Stimulated activated CD4-positive, alpha-beta T cell treated with anti-CD3 and anti-CD28 coated beads, Interleukin-1b, Interleukin-23, amount 100 ng/mL, for 48 hours (primary cell): ENCODE measurements at regions not wholly inside any gene's neighbourhood (a gene's known extent, or its start where the extent isn't known, plus 50 kb on each side); places are given as distances from the start of the nearest gene placed in this dataset.

Source experiments
- DNase-seq: peaks from one replicate; pipeline ENCODE4 v3.0.0-alpha.2; 2020

- DNase-seq, result no peak
These were observed 122.1 kb upstream of the ISX start for GRCh38 chr22:34943830-34944229.

GRCh38 chr22:34946339-34946985 lies 119.5 kb upstream of the ISX start:
- no peak for DNase-seq

DNA sequence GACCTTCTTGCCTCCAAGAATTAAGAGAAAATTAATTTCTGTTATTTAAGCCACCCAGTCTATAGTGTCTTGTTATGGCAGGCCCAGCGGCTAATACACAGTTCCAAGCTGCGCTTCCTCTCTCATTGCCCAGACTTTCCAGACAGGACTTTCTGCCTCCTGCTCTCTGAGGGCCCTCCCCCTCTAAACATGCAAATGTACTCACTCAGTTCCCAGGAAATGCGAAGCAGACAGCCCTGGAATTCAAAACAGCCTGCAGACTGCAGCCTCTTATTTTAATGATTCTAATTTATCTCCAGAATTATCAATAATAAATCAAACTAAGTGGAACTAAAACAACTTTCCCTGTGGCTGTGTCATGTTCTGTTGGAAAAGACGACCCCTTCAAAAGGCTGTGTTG lies 115.5 kb upstream of the ISX start:
- DNase-seq, result no peak

- DNase-seq, result no peak
These were observed 114.7 kb upstream of the ISX start for GRCh38 chr22:34951212-34951611.

- DNase-seq, result no peak
These were observed 106.0 kb upstream of the ISX start for GRCh38 chr22:34960005-34960404.

DNA sequence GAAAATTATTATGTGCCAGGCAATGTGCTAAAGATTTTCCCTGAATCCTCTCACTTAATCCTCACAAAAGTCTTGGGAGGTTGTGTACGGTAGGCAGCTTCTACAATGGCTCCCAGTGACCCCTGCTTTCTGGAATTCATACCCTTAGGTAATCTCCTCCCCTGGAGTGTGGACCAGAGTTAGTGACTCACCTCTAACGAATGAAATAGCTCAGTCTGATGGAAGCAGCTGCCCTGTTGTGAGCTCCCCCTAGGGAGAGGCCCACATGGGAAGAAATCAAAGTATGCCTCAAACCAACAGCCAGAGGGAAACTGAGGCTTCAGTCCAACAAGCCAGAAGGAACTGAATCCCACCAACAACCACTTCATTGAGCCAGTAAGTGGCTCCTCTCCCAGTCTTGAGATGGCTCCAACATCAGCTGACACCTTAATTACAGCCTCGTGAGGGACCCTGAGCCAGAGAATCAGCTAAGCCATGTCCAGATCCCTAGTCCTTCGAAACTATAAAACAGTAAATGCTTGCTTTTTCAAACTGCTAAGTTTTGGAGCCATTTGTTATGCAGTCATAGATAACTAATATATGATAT lies 98.9 kb upstream of the ISX start:
- no peak for DNase-seq

DNA sequence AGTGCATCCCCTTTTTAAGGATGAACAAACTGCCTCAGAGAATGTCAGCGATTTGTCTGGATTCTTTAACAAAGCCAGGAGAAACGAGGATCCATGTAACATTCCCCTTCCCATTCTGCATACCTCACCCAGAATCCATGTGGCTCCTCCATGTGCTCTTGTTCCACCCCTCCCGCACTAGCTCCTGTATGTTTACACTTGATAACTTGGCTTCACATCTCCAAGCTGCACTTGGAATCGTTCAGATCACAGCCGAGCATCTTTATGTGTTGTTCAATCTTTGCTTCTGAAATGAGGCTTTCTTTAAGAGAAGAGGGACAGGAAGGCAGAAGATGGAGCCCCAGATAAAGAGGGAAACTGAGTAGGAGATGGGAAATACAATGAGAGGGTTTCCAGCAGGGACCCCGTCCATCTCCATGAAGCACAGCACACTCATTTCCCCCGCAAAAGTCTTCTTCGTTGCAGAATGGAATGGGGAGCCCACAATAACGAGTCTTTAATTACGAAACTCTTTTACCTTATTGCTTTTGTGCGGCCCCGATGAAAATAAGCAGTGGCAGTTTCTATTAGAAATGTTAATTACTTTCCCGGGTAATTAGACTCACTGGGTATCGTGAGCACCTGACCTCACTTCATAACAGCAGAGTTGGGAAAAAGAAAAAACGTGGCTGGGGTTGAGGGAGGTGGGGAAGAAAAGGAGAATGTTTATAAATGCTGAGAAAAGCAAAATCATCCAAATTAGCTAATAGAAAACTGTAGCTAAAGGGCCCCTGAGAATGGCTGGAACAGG lies 96.8 kb upstream of the ISX start:
- DNase-seq, result no peak

GRCh38 chr22:34971456-34971855 lies 94.5 kb upstream of the ISX start:
- no peak for DNase-seq

DNA sequence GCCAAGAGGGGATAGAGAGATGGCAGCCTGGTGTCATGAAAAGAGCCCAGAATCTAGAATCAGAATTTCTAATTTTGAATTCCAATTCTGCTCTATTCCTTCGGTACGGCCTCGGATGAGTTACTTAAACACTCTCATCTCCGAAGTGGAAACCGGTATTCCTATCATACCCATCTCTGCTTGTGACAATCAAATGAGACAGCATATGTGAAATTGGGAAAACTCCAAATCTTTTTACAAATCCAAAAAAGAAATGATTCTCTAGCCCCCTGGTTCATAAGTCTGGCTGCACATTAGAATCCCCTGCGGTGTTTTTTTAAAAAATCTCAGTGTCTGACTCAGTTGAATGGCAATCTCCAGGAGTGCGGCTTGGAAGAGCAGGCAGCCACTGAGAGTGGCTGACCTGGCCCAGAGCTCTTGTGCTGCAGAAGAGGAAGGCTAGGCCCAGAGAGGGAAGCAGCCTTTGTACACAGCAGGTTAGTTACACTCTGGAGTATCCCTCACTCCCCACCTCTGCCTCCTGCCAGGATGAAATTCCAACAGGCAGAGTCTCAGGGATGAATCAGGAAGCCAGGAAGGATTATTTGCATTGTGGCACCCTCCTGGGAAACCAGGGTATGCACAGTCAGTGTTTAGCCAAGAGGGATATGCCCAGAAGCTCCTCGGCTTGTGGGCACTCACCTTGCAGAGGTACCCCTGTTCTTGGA lies 93.6 kb upstream of the ISX start:
- DNase-seq, result no peak

GRCh38 chr22:34973016-34973415 lies 92.9 kb upstream of the ISX start:
- DNase-seq, result no peak

GRCh38 chr22:34973926-34974325 lies 92.0 kb upstream of the ISX start:
- DNase-seq, result no peak

DNA sequence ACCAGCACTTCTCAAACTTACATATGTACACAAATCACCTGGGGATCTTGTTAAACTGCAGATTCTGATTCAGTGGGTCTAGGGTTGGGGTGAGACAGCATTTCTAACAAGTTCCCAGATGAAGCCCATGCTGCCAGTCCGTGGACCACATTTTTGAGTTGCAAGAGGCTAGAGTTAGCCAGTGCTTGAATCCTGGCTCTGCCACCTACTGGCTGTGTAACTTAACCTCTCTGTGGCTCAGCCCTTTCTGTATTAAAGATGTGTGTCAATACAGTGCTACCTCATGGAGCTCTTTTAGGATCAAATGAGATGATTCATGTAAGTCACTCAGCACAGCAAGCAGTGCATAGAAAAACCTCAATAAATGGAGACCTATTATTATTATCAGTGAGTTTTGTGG lies 90.2 kb upstream of the ISX start:
- DNase-seq, result no peak

GRCh38 chr22:34976474-34976873 lies 89.5 kb upstream of the ISX start:
- DNase-seq, result peak; percentile 1

DNA sequence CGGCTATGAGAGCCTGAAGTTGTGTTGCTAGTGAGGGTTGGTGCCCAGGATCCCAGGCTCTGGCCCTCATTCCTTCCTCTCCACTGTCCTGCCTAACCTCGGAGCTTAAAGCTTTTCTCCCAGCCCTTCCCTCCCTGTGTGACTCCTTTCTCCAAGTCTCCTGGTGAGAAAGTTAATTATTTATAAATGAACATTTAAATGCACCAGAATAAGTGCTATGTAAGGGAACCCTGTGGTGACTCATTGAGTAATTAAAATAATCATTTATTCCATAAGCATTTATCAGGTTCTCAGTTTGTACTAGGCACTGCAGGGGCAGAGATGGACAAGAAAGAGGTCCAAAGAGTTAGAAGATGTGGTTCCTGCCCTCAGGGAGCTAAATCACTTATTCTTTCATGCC lies 89.1 kb upstream of the ISX start:
- DNase-seq, result no peak

GRCh38 chr22:34986523-34986922 lies 79.4 kb upstream of the ISX start:
- DNase-seq, result no peak

DNA sequence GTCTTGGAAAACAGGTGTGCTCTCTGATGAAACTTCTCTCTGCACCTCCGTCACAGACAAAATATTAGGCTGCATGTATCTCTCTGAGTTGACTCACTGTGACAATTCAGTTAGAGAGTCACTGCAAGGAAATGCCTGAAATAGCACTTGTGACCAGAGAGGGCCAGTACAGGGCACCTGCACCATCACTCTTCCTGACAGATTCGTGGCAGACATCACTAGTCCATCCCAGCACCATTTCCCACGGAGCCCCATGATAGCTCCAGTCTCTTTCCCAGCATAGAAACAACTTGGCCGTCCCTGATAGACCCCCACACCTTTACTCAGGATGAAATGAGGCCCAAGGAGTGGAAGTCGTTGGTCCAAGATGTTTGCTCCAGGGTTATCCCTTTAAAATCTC lies 73.3 kb upstream of the ISX start:
- DNase-seq, result no peak

GRCh38 chr22:34993548-34993947 lies 72.4 kb upstream of the ISX start:
- no peak for DNase-seq

DNA sequence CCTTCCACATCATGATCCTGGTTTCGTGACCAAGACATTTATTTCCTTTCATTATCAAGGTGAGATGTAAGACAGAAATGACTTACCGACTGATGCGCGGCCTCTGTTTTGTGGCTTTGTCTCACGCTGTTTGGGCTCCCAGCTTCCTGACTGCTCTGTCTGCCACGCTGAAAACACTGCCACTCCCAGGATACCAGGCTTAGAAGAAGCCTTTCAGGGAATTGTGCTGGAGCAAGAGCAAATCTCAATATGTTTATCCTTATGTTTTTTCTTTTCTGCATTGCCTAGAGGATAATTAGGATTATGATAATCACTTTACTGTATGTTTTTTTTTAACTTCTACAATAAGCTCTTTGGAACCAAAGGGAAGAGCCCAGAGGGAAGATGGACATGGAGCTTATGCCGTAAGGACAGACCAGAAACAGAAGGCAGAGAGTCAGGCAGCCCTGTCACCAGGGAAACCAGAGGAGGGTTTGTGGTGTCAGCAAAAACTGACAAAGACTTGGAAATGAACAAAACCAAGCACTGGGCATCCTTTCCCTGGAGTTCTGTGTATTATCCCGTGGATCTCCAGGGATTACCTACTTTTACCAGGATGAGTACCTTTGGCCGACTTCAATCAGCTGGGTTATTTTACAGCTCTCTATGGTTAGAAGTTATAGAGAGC lies 68.2 kb upstream of the ISX start:
- DNase-seq, result no peak

- DNase-seq, result no peak
These were observed 67.0 kb upstream of the ISX start for GRCh38 chr22:34998921-34999320.

DNA sequence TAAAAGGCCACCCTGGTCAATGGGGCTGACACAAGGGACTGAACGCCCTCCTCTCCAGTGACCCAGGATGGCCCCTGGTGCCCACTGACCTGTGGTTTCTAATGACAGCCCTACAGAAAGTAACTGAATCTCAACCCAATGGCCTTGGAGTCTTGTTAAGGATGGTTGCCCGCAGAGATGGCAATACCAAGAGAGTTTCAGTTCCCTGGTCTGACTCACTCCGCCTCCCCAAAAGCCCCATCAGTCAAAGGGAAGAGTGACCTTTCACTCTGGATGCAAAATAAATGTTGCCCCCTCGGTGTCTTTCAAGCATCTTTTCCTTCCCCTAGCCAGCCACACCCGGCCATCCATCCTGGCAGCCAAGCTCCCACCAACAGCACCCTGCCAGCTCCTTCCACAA lies 57.7 kb upstream of the ISX start:
- no peak for DNase-seq

DNA sequence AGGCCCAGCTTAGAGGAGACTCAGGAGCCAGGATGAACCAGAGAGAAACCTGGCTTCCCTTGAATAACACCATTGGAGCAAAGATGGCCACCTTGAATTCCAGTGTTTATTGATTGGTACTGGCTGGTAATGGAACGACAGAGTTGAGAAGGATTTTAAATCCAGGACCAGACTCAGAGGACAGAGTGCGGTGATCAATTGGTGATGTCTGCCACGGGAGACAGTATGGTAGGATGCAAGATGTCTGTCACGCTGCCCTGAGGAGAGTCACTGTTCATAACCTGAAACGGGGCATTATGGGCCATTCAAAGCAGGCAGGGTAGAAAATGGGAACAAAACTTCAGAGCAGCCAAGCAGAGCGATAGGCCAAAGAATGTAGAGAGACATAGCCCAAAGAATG lies 55.4 kb upstream of the ISX start:
- DNase-seq, result no peak

GRCh38 chr22:35014812-35015211 lies 51.1 kb upstream of the ISX start:
- no peak for DNase-seq
